GM23248 (cell line): ENCODE measurements at regions not wholly inside any gene's neighbourhood (a gene's known extent, or its start where the extent isn't known, plus 50 kb on each side); places are given as distances from the start of the nearest gene placed in this dataset.

Source experiments
- EZH2 ChIP-seq: fragments of 200-600 bp; sonication (generic); IDR thresholded peaks from 2 replicates; pipeline ENCODE4 v1.6.1; 2018; ENCODE audit warnings: antibody characterized with exemption, mild to moderate bottlenecking; ENCODE audit not compliant: insufficient read depth, poor library complexity, severe bottlenecking
- EZH2phosphoT487 ChIP-seq: fragments of 200-600 bp; sonication (generic); IDR thresholded peaks from 2 replicates; pipeline ENCODE4 v1.6.1; 2018; ENCODE audit warnings: antibody characterized with exemption, moderate library complexity, mild to moderate bottlenecking, low read depth; ENCODE audit not compliant: insufficient read depth

DNA sequence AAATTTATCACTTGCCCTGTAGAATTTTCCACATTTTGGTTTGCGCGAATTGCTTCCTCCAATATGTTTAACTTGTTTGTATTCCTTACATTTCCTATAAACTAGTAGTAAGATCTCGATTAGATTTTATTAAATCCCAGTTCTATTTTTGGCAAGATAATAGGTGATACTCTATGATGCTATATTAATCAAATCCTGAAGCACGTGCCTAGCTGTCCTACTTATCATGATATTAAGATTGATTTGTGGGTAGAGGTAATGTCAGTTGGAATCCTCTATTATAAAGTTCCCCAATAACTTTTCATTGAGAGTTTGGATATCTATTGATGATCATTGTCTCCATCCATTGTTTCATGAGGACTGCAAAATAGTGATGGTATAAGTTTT is 82.8 kb upstream of the RIPOR2 start:
- TF ChIP-seq EZH2 (no peak), EZH2phosphoT487 (no peak)
